Central memory CD8-positive, alpha-beta T cell (primary cell): ENCODE measurements at regions not wholly inside any gene's neighbourhood (a gene's known extent, or its start where the extent isn't known, plus 50 kb on each side); places are given as distances from the start of the nearest gene placed in this dataset.

Experiments
- ATAC-seq: fragments of 150-1000 bp; cut with Tn5 transposase; replicated peaks from 2 replicates; pipeline ENCODE4 v1.10.0; 2022; ENCODE audit warnings: mild to moderate bottlenecking, moderate FRiP score, moderate number of reproducible peaks; ENCODE audit not compliant: poor library complexity, severe bottlenecking; ENCODE audit errors: extremely low read depth
- DNase-seq, 2 donors: peaks; one replicate each; pipeline ENCODE4 v3.0.0; 2021; ENCODE audit warnings: low spot score in 2 of 2
- H3K27ac Mint-ChIP-seq: one replicate; pipeline ENCODE4 v1.8.0; 2022; ENCODE audit warnings: low read depth, mild to moderate bottlenecking, moderate library complexity, mixed read lengths
- H3K27me3 Mint-ChIP-seq: one replicate; pipeline ENCODE4 v1.8.0; 2022; ENCODE audit warnings: mixed read lengths
- H3K36me3 Mint-ChIP-seq: one replicate; pipeline ENCODE4 v1.8.0; 2022; ENCODE audit warnings: mild to moderate bottlenecking, moderate library complexity, mixed read lengths; ENCODE audit not compliant: insufficient read depth
- H3K4me1 Mint-ChIP-seq: one replicate; pipeline ENCODE4 v1.8.0; 2022; ENCODE audit warnings: mixed read lengths
- H3K4me3 Mint-ChIP-seq: one replicate; pipeline ENCODE4 v1.8.0; 2022; ENCODE audit warnings: mild to moderate bottlenecking, moderate library complexity, mixed read lengths
- H3K9me3 Mint-ChIP-seq: one replicate; pipeline ENCODE4 v1.8.0; 2022; ENCODE audit warnings: mixed read lengths

GRCh38 chr13:34862716-34863115 is 79.4 kb upstream of the NBEA start:
- Mint-ChIP-seq H3K27me3 (no peaks in the 10 kb centered on the region), H3K27ac (no peak overlapping the region), H3K9me3 (no peaks in the 10 kb centered on the region), H3K4me1 (no peaks in the 10 kb centered on the region), H3K36me3 (no peaks in the 10 kb centered on the region), H3K4me3 (no peak overlapping the region)
- DNase-seq, result no peak
- ATAC-seq, result no peak

- no peaks in the 10 kb centered on the region for H3K27me3 Mint-ChIP-seq
- H3K36me3 Mint-ChIP-seq, result no peaks in the 10 kb centered on the region
- no peaks in the 10 kb centered on the region for H3K4me1 Mint-ChIP-seq
- no peaks in the 10 kb centered on the region for H3K9me3 Mint-ChIP-seq
- H3K27ac Mint-ChIP-seq, result no peak overlapping the region
- ATAC-seq (no peak), DNase-seq (no peak)
- no peak overlapping the region for H3K4me3 Mint-ChIP-seq
Measured at GRCh38 chr13:34863360-34864135, 78.5 kb upstream of the NBEA start.

- H3K4me3 Mint-ChIP-seq, result no peak overlapping the region
- H3K9me3 Mint-ChIP-seq, result no peaks in the 10 kb centered on the region
- no peaks in the 10 kb centered on the region for H3K27me3 Mint-ChIP-seq
- ATAC-seq (no peak), DNase-seq (no peak)
- no peaks in the 10 kb centered on the region for H3K4me1 Mint-ChIP-seq
- no peaks in the 10 kb centered on the region for H3K36me3 Mint-ChIP-seq
- H3K27ac Mint-ChIP-seq, result no peak overlapping the region
Measured at GRCh38 chr13:34864671-34865070, 77.4 kb upstream of the NBEA start.

- Mint-ChIP-seq H3K27ac (no peak overlapping the region), H3K9me3 (no peaks in the 10 kb centered on the region), H3K4me3 (no peak overlapping the region), H3K27me3 (no peaks in the 10 kb centered on the region), H3K36me3 (no peaks in the 10 kb centered on the region), H3K4me1 (no peaks in the 10 kb centered on the region)
- DNase-seq, result no peak
- no peak for ATAC-seq
Measured at GRCh38 chr13:34867590-34867989, 74.5 kb upstream of the NBEA start.

GRCh38 chr13:34868733-34869132 is 73.3 kb upstream of the NBEA start:
- Mint-ChIP-seq H3K27me3 (no peaks in the 10 kb centered on the region), H3K4me3 (no peak overlapping the region), H3K9me3 (no peaks in the 10 kb centered on the region), H3K27ac (no peak overlapping the region), H3K4me1 (no peaks in the 10 kb centered on the region), H3K36me3 (no peaks in the 10 kb centered on the region)
- ATAC-seq, result no peak
- DNase-seq, result no peak

- Mint-ChIP-seq H3K4me3 (no peak overlapping the region), H3K4me1 (no peaks in the 10 kb centered on the region), H3K27ac (no peak overlapping the region), H3K36me3 (no peaks in the 10 kb centered on the region), H3K9me3 (no peaks in the 10 kb centered on the region), H3K27me3 (no peaks in the 10 kb centered on the region)
- DNase-seq (no peak), ATAC-seq (no peak)
Measured at GRCh38 chr13:34869696-34870095, 72.4 kb upstream of the NBEA start.

- no peaks in the 10 kb centered on the region for H3K36me3 Mint-ChIP-seq
- H3K27me3 Mint-ChIP-seq, result no peaks in the 10 kb centered on the region
- no peak for ATAC-seq
- no peak overlapping the region for H3K4me3 Mint-ChIP-seq
- DNase-seq, result no peak
- H3K27ac Mint-ChIP-seq, result no peak overlapping the region
- H3K4me1 Mint-ChIP-seq, result no peaks in the 10 kb centered on the region
- H3K9me3 Mint-ChIP-seq, result peaks cover 7% of the 10 kb centered on the region
Measured at GRCh38 chr13:34878329-34878728, 63.7 kb upstream of the NBEA start.

GRCh38 chr13:34879851-34880250 is 62.2 kb upstream of the NBEA start:
- no peak overlapping the region for H3K27ac Mint-ChIP-seq
- no peaks in the 10 kb centered on the region for H3K36me3 Mint-ChIP-seq
- H3K4me3 Mint-ChIP-seq, result no peak overlapping the region
- H3K27me3 Mint-ChIP-seq, result no peaks in the 10 kb centered on the region
- DNase-seq (no peak), ATAC-seq (no peak)
- peaks cover 13% of the 10 kb centered on the region for H3K9me3 Mint-ChIP-seq
- no peaks in the 10 kb centered on the region for H3K4me1 Mint-ChIP-seq

GRCh38 chr13:34881494-34881893 is 60.6 kb upstream of the NBEA start:
- Mint-ChIP-seq H3K27ac (no peak overlapping the region), H3K9me3 (peaks cover 24% of the 10 kb centered on the region), H3K4me3 (no peak overlapping the region), H3K36me3 (no peaks in the 10 kb centered on the region), H3K4me1 (no peaks in the 10 kb centered on the region), H3K27me3 (no peaks in the 10 kb centered on the region)
- DNase-seq (no peak), ATAC-seq (no peak)

- Mint-ChIP-seq H3K4me1 (no peaks in the 10 kb centered on the region), H3K27me3 (no peaks in the 10 kb centered on the region), H3K27ac (no peak overlapping the region), H3K36me3 (no peaks in the 10 kb centered on the region), H3K9me3 (peaks cover 24% of the 10 kb centered on the region), H3K4me3 (no peak overlapping the region)
- ATAC-seq (no peak), DNase-seq (no peak)
Measured at GRCh38 chr13:34883396-34883795, 58.7 kb upstream of the NBEA start.

GRCh38 chr13:34884366-34884765 is 57.7 kb upstream of the NBEA start:
- Mint-ChIP-seq H3K27ac (no peak overlapping the region), H3K4me3 (no peak overlapping the region), H3K4me1 (no peaks in the 10 kb centered on the region), H3K36me3 (no peaks in the 10 kb centered on the region), H3K9me3 (peaks cover 24% of the 10 kb centered on the region), H3K27me3 (no peaks in the 10 kb centered on the region)
- DNase-seq (no peak), ATAC-seq (no peak)

- H3K27ac Mint-ChIP-seq, result no peak overlapping the region
- no peak overlapping the region for H3K4me3 Mint-ChIP-seq
- H3K27me3 Mint-ChIP-seq, result no peaks in the 10 kb centered on the region
- H3K4me1 Mint-ChIP-seq, result no peaks in the 10 kb centered on the region
- H3K36me3 Mint-ChIP-seq, result no peaks in the 10 kb centered on the region
- no peak for ATAC-seq
- DNase-seq, result no peak
- peaks cover 27% of the 10 kb centered on the region for H3K9me3 Mint-ChIP-seq
Measured at GRCh38 chr13:34886121-34886875, 55.8 kb upstream of the NBEA start.

GRCh38 chr13:34886987-34887386 is 55.1 kb upstream of the NBEA start:
- Mint-ChIP-seq H3K36me3 (no peaks in the 10 kb centered on the region), H3K27ac (no peak overlapping the region), H3K4me3 (no peak overlapping the region), H3K27me3 (no peaks in the 10 kb centered on the region), H3K9me3 (peaks cover 30% of the 10 kb centered on the region), H3K4me1 (no peaks in the 10 kb centered on the region)
- DNase-seq (no peak), ATAC-seq (no peak)
